Transverse colon (tissue), 3 donors: ENCODE measurements at regions not wholly inside any gene's neighbourhood (a gene's known extent, or its start where the extent isn't known, plus 50 kb on each side); places are given as distances from the start of the nearest gene placed in this dataset.

ENCODE experiments used
- POLR2A ChIP-seq: fragments of 450-650 bp; IDR thresholded peaks from one replicate; pipeline ENCODE4 v1.6.1; 2016; ENCODE audit warnings: antibody characterized with exemption, mild to moderate bottlenecking, moderate library complexity
- POLR2AphosphoS5 ChIP-seq, 3 donors: sonication (generic); formaldehyde crosslinking; IDR thresholded peaks; one replicate each; pipeline ENCODE4 v1.6.1; 2016; ENCODE audit warnings: antibody characterized with exemption in 3 of 3

DNA sequence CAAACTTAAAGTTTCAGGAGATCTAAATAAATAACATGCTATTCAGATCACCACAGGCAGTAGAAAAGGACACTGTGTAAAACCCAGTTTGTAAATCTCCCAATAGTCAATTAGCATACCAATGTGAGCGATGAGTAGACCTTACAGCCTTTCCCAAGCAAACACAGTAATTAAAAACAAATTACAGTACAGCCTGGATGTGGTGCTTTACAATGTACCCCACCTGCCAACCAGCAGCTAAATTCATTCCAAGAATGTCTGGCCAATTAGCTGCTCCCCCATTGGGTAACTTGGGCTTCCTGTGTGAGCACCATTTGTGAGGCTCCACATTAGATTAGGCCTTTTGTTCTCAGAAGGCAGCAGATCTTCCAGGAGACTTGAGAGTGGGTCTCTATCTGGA is 635.0 kb downstream of the TBL1XR1 start:
- TF ChIP-seq POLR2AphosphoS5 (IDR thresholded peaks at IDR 0.05) (no peak), POLR2A (no peak)
